ENCODE measurements at regions not wholly inside any gene's neighbourhood (a gene's known extent, or its start where the extent isn't known, plus 50 kb on each side); places are given as distances from the start of the nearest gene placed in this dataset.
"Not testable (repeated sequence)": the region's sequence is repeated elsewhere in the genome, so short reads cannot be mapped to it uniquely, and the experiment has no call there.

DNA sequence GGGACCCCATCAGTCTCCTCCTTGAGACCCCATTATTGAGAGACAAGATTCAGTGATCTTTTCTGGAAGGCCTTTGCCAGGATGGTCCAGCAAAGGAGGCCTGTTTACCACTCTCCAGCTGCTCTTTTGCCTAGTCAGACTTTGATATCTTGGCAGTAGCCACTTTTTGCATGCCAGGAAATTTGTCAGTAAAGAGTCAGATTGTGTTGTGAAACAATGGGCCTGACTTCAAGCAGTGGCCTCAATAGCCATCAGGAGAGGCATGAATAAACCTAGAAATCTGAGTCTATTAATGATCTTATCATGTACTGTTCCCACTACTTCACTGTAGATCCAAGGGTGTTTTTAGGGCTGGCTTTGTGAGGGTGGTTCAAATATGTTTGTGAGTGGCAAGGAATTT, 479.4 kb downstream of the JRKL start:
- Histone ChIP-seq H3K27ac (no peak overlapping the region), H3K4me1 (no peaks in the 10 kb centered on the region), H3K4me3 (no peak overlapping the region), H3K36me3 (no peaks in the 10 kb centered on the region), H3K9me3 (no peaks in the 10 kb centered on the region), H3K27me3 (no peaks in the 10 kb centered on the region)
- no peak for DNase-seq
- TF ChIP-seq, protein P1, sequence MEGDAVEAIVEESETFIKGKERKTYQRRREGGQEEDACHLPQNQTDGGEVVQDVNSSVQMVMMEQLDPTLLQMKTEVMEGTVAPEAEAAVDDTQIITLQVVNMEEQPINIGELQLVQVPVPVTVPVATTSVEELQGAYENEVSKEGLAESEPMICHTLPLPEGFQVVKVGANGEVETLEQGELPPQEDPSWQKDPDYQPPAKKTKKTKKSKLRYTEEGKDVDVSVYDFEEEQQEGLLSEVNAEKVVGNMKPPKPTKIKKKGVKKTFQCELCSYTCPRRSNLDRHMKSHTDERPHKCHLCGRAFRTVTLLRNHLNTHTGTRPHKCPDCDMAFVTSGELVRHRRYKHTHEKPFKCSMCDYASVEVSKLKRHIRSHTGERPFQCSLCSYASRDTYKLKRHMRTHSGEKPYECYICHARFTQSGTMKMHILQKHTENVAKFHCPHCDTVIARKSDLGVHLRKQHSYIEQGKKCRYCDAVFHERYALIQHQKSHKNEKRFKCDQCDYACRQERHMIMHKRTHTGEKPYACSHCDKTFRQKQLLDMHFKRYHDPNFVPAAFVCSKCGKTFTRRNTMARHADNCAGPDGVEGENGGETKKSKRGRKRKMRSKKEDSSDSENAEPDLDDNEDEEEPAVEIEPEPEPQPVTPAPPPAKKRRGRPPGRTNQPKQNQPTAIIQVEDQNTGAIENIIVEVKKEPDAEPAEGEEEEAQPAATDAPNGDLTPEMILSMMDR (IDR thresholded peaks at IDR 0.05) = no peak
- TF ChIP-seq POLR2A (IDR thresholded peaks at IDR 0.05) = no peak

DNA sequence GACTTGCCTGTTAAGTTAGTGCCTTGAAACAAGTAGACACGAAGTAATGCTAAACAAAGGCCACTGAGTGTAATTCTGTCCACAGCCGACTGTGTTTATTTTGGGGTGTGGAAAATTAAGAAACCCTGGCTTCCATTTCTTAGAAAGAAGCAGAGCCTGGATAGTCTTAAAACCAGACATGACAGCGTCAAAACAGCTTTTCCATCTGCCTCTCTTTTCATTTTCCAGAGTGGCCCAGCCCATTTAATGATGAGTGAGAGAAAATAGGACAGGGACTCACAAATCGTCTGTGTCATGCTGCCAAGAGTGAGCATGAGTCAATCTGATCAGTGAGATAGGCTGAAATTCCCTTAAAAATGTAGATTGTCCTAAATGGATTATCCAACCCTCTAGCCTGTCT, 485.9 kb downstream of the JRKL start:
- no peak for TF ChIP-seq POLR2A (IDR thresholded peaks at IDR 0.05)
- TF ChIP-seq, protein P1 (IDR thresholded peaks at IDR 0.05) = no peak
- H3K36me3 ChIP-seq = no peaks in the 10 kb centered on the region
- no peak overlapping the region for H3K27ac ChIP-seq
- no peak overlapping the region for H3K4me3 ChIP-seq
- no peaks in the 10 kb centered on the region for H3K9me3 ChIP-seq
- H3K4me1 ChIP-seq = no peaks in the 10 kb centered on the region
- no peak for DNase-seq
- H3K27me3 ChIP-seq = no peaks in the 10 kb centered on the region

DNA sequence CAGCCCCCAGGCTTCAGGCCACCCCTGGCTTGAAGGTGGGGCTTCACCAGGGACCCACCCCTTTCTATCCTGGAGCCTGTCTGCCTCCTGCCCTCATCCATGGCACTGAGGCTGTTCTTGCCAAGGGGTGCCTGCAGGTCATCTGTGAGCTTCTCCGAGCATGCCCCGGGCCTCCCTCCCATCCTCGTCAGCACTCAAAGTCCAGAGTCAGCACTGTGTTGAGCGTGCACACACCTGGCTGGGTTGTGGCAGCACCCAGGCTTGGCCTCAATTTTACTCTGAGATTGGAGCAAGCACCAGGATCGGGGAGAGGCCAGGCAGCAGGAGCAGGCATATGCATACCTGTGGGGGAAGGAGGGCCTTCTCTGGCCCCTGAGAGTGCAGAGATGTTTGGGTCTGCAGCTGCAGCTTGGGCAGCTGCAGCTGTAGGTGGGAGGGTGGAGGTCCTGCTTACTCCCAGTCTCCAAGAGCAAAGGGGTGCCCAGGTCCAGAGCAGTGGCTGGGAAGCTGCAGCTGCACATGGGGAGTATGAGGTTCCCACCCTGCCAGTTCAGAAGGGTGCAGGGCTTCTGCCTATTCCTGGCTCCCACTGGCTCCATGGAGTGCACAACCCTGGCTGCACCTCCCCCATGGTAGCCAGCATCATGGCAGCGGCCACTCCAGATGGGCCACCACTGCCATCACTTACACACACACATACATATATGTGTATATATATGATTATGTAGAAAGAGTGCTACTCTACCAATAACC, 488.7 kb downstream of the JRKL start:
- H3K27ac ChIP-seq = no peak overlapping the region
- H3K9me3 ChIP-seq = no peaks in the 10 kb centered on the region
- no peak overlapping the region for H3K4me3 ChIP-seq

DNA sequence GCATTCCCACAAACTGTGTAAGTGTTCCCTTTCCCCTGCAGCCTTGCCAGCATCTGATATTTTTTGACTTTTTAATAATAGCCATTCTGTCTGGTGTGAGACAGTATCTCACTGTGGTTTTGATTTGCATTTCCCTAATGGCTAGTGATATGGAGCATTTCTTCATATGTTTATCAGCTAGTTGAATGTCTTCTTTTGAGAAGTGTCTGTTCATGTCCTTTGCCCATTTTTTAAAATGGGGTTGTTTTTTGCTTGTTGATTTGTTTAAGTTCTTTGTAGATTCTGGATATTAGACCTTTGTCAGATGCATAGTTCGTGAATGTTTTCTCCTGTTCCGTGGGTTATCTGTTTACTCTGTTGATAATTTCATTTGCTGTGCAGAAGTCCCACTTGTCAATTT, 492.8 kb downstream of the JRKL start:
- H3K9me3 ChIP-seq, H3K27me3 ChIP-seq, H3K27ac ChIP-seq, DNase-seq, H3K36me3 ChIP-seq, H3K4me3 ChIP-seq, H3K4me1 ChIP-seq: not testable (repeated sequence)

More for the DNA sequence above, 488.7 kb downstream of the JRKL start:
- H3K27me3 ChIP-seq = no peaks in the 10 kb centered on the region
- TF ChIP-seq POLR2A (IDR thresholded peaks at IDR 0.05) = no peak
- TF ChIP-seq, protein P1 (IDR thresholded peaks at IDR 0.05) = no peak
- H3K36me3 ChIP-seq = no peaks in the 10 kb centered on the region
- DNase-seq = peak in 1 of 3 donors; percentile 24
- H3K4me1 ChIP-seq = no peaks in the 10 kb centered on the region

DNA sequence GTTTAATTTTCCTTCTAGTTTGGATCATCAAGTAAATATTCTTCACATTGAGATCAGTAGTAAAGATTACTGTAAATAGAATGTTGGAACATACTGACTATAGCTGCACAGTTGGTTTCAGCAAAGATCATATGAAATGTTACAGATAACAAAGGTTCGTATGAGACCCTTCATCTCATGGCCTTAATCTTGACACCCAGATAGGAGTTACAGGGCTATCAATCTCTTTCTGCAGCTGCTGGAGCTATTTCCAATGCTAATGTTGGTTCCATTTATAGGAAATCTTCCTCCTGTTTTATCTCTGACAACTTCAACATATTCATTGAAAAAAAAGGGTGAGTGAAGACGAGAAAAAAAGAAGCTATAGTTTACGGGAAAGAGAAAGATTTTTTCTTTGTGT, 495.6 kb downstream of the JRKL start:
- Histone ChIP-seq H3K36me3 (no peaks in the 10 kb centered on the region), H3K27ac (no peak overlapping the region), H3K9me3 (no peaks in the 10 kb centered on the region), H3K4me1 (no peaks in the 10 kb centered on the region), H3K27me3 (no peaks in the 10 kb centered on the region), H3K4me3 (no peak overlapping the region)
- no peak for DNase-seq
- TF ChIP-seq POLR2A (IDR thresholded peaks at IDR 0.05) = no peak
- TF ChIP-seq, protein P1 (IDR thresholded peaks at IDR 0.05) = no peak

DNA sequence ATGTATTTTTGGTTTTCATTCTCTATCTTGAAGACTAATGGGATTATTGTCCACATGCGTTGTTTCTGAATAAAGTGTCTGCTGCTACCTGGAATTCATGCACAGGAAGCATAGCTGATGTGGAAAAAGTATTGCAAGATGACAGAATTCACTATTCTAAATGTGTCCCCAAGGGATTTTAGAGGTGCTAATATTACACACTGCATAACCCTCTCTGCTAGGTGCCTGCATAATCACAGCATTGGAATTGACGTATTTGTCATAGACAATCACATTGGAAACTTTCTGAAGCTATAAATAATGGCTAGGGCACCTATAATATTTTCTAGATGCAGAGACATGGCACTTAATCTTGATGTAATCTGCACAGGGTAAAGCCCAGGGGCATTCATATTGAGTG, 496.1 kb downstream of the JRKL start:
- no peak overlapping the region for H3K4me3 ChIP-seq
- no peaks in the 10 kb centered on the region for H3K36me3 ChIP-seq
- H3K4me1 ChIP-seq = no peaks in the 10 kb centered on the region
- TF ChIP-seq, protein P1 (IDR thresholded peaks at IDR 0.05) = no peak
- no peak overlapping the region for H3K27ac ChIP-seq
- no peaks in the 10 kb centered on the region for H3K27me3 ChIP-seq
- H3K9me3 ChIP-seq = no peaks in the 10 kb centered on the region
- DNase-seq = no peak

All from Peyer's patch (tissue), 4 donors.